Peyer's patch (tissue), 4 donors: ENCODE measurements at regions not wholly inside any gene's neighbourhood (a gene's known extent, or its start where the extent isn't known, plus 50 kb on each side); places are given as distances from the start of the nearest gene placed in this dataset.

ENCODE experiments used
- CTCF ChIP-seq, 6 experiments: fragments of 450-650 bp in 4 of 6; fragments of 200-600 bp in 2 of 6; sonication (generic) in 1 of 6; IDR thresholded peaks; one replicate each; pipeline ENCODE4 v1.5.1; 2017 to 2019; ENCODE audit warnings: antibody characterized with exemption in 6 of 6, mild to moderate bottlenecking in 3 of 6, moderate library complexity in 1 of 6
- POLR2A ChIP-seq, 2 donors: fragments of 450-650 bp; IDR thresholded peaks; one replicate each; pipeline ENCODE4 v1.5.1; 2017; ENCODE audit warnings: antibody characterized with exemption in 2 of 2, mild to moderate bottlenecking in 2 of 2, moderate library complexity in 2 of 2

- TF ChIP-seq POLR2A (IDR thresholded peaks at IDR 0.05) = no peak
- no peak for TF ChIP-seq CTCF (IDR thresholded peaks at IDR 0.05)
Observed at GRCh38 chr1:189637041-189637440, 840.6 kb downstream of the BRINP3 start.
